Left renal pelvis (tissue), 4 donors: ENCODE measurements at regions not wholly inside any gene's neighbourhood (a gene's known extent, or its start where the extent isn't known, plus 50 kb on each side); places are given as distances from the start of the nearest gene placed in this dataset.

Experiments used
- DNase-seq, 4 donors: peaks; one replicate each; pipeline ENCODE4 v3.0.0-alpha.2; 2013; ENCODE audit warnings: low read depth in 4 of 4, low spot score in 3 of 4

GRCh38 chr20:40738976-40739375 is 49.9 kb upstream of the MAFB start:
- no peak for DNase-seq

GRCh38 chr20:40739841-40740240 is 50.8 kb upstream of the MAFB start:
- DNase-seq, result no peak

GRCh38 chr20:40741507-40742106 is 52.6 kb upstream of the MAFB start:
- no peak for DNase-seq

GRCh38 chr20:40743141-40743775 is 54.2 kb upstream of the MAFB start:
- no peak for DNase-seq

- no peak for DNase-seq
Observed at GRCh38 chr20:40744072-40744817, 55.2 kb upstream of the MAFB start.

GRCh38 chr20:40744818-40745175 is 55.8 kb upstream of the MAFB start:
- no peak for DNase-seq

- no peak for DNase-seq
Observed at GRCh38 chr20:40746251-40746650, 57.2 kb upstream of the MAFB start.

GRCh38 chr20:40748182-40748581 is 59.1 kb upstream of the MAFB start:
- no peak for DNase-seq

GRCh38 chr20:40749985-40750506 is 61.0 kb upstream of the MAFB start:
- DNase-seq, result no peak

GRCh38 chr20:40750541-40751035 is 61.6 kb upstream of the MAFB start:
- DNase-seq, result no peak

- DNase-seq, result no peak
Observed at GRCh38 chr20:40753472-40753871, 64.4 kb upstream of the MAFB start.

- DNase-seq, result peak in 3 of 4 donors; percentile 6 to 21 (median 16)
Observed at GRCh38 chr20:40754339-40754943, 65.4 kb upstream of the MAFB start.

GRCh38 chr20:40757087-40757486 is 68.1 kb upstream of the MAFB start:
- DNase-seq, result no peak

GRCh38 chr20:40758790-40759189 is 69.8 kb upstream of the MAFB start:
- DNase-seq, result no peak

- DNase-seq, result no peak
Observed at GRCh38 chr20:40760399-40760798, 71.4 kb upstream of the MAFB start.

GRCh38 chr20:40763646-40764295 is 74.7 kb upstream of the MAFB start:
- DNase-seq, result no peak

GRCh38 chr20:40765814-40766480 is 76.9 kb upstream of the MAFB start:
- DNase-seq, result no peak

- DNase-seq, result no peak
Observed at GRCh38 chr20:40766790-40767614, 78.0 kb upstream of the MAFB start.

- DNase-seq, result no peak
Observed at GRCh38 chr20:40767615-40767924, 78.5 kb upstream of the MAFB start.

GRCh38 chr20:40768105-40768504 is 79.1 kb upstream of the MAFB start:
- no peak for DNase-seq
